GM13976 (cell line): ENCODE measurements at regions not wholly inside any gene's neighbourhood (a gene's known extent, or its start where the extent isn't known, plus 50 kb on each side); places are given as distances from the start of the nearest gene placed in this dataset.

Experiments
- DNase-seq: peaks from one replicate; pipeline ENCODE4 v3.0.0; 2012; ENCODE audit warnings: low spot score
- CTCF ChIP-seq: IDR thresholded peaks from 2 replicates; pipeline ENCODE4 v1.5.1; 2012; ENCODE audit warnings: borderline replicate concordance, mild to moderate bottlenecking; ENCODE audit not compliant: insufficient read depth; ENCODE audit errors: extremely low read depth, missing control alignments, control extremely low read depth
- in situ Hi-C: fragments of 300-500 bp; cut with MboI; formaldehyde crosslinking; loops from one replicate; pipeline ENCODE4 v1.12.0; 2022; ENCODE audit warnings: low sequenced_read_pairs, mixed read lengths, inconsistent platforms; ENCODE audit not compliant: unreplicated experiment

GRCh38 chr14:101398011-101398410 lies 163.3 kb upstream of the DIO3 start:
- no peak for DNase-seq
- TF ChIP-seq CTCF = no peak
- in situ Hi-C loops = no loop called here

GRCh38 chr14:101399737-101400517 lies 161.4 kb upstream of the DIO3 start:
- peak; percentile 15 for DNase-seq
- in situ Hi-C loops = no loop called here
- TF ChIP-seq CTCF = no peak

GRCh38 chr14:101400830-101401229 lies 160.5 kb upstream of the DIO3 start:
- in situ Hi-C loops = no loop called here
- DNase-seq = peak; percentile 21
- TF ChIP-seq CTCF = no peak

GRCh38 chr14:101402936-101403660 lies 158.2 kb upstream of the DIO3 start:
- no peak for TF ChIP-seq CTCF
- in situ Hi-C loops = no loop called here
- peak; percentile 10 for DNase-seq

- no peak for DNase-seq
- TF ChIP-seq CTCF = no peak
- in situ Hi-C loops = no loop called here
These were observed 156.7 kb upstream of the DIO3 start for GRCh38 chr14:101404426-101405170.

- TF ChIP-seq CTCF = no peak
- no peak for DNase-seq
- in situ Hi-C loops = no loop called here
These were observed 156.0 kb upstream of the DIO3 start for GRCh38 chr14:101405171-101405883.
